GM18907 (cell line): ENCODE measurements at regions not wholly inside any gene's neighbourhood (a gene's known extent, or its start where the extent isn't known, plus 50 kb on each side); places are given as distances from the start of the nearest gene placed in this dataset.
"Not testable (repeated sequence)": the region's sequence is repeated elsewhere in the genome, so short reads cannot be mapped to it uniquely, and the experiment has no call there.

ENCODE experiments used
- ATAC-seq: cut with Tn5 transposase; IDR thresholded peaks from one replicate; pipeline ENCODE4 v1.9.1; 2021; ENCODE audit warnings: mild to moderate bottlenecking, moderate library complexity; ENCODE audit not compliant: unreplicated experiment

GRCh38 chr2:4900861-4901770 lies 791.1 kb upstream of the SOX11 start:
- ATAC-seq: no peak

- ATAC-seq: no peak
Measured at GRCh38 chr2:4903656-4904348, 788.4 kb upstream of the SOX11 start.

GRCh38 chr2:4908461-4908860 lies 783.7 kb upstream of the SOX11 start:
- no peak for ATAC-seq

- ATAC-seq: no peak
Measured at GRCh38 chr2:4909346-4910009, 782.7 kb upstream of the SOX11 start.

GRCh38 chr2:4914036-4914435 lies 778.1 kb upstream of the SOX11 start:
- ATAC-seq: no peak

- no peak for ATAC-seq
Measured at GRCh38 chr2:4914551-4914950, 777.6 kb upstream of the SOX11 start.

GRCh38 chr2:4915357-4915756 lies 776.8 kb upstream of the SOX11 start:
- no peak for ATAC-seq

GRCh38 chr2:4916094-4916493 lies 776.1 kb upstream of the SOX11 start:
- ATAC-seq: no peak

- no peak for ATAC-seq
Measured at GRCh38 chr2:4930704-4931103, 761.5 kb upstream of the SOX11 start.

GRCh38 chr2:4931721-4932365 lies 760.3 kb upstream of the SOX11 start:
- ATAC-seq: no peak

GRCh38 chr2:4935291-4935690 lies 756.9 kb upstream of the SOX11 start:
- not testable (repeated sequence) for ATAC-seq

- no peak for ATAC-seq
Measured at GRCh38 chr2:4937550-4937949, 754.6 kb upstream of the SOX11 start.

GRCh38 chr2:4938206-4938605 lies 754.0 kb upstream of the SOX11 start:
- no peak for ATAC-seq

GRCh38 chr2:4942441-4942840 lies 749.7 kb upstream of the SOX11 start:
- ATAC-seq: no peak

GRCh38 chr2:4947911-4948310 lies 744.3 kb upstream of the SOX11 start:
- ATAC-seq: no peak

- ATAC-seq: no peak
Measured at GRCh38 chr2:4951368-4951767, 740.8 kb upstream of the SOX11 start.

GRCh38 chr2:4959219-4959618 lies 733.0 kb upstream of the SOX11 start:
- ATAC-seq: no peak

GRCh38 chr2:4962419-4962818 lies 729.8 kb upstream of the SOX11 start:
- no peak for ATAC-seq

- ATAC-seq: no peak
Measured at GRCh38 chr2:4963106-4963505, 729.1 kb upstream of the SOX11 start.

- ATAC-seq: no peak
Measured at GRCh38 chr2:4964001-4964540, 728.1 kb upstream of the SOX11 start.

- ATAC-seq: no peak
Measured at GRCh38 chr2:4964579-4964978, 727.6 kb upstream of the SOX11 start.
